ENCODE measurements at regions not wholly inside any gene's neighbourhood (a gene's known extent, or its start where the extent isn't known, plus 50 kb on each side); places are given as distances from the start of the nearest gene placed in this dataset.
"Not testable (repeated sequence)": the region's sequence is repeated elsewhere in the genome, so short reads cannot be mapped to it uniquely, and the experiment has no call there.

GRCh38 chr6:163861627-163862026 lies 447.1 kb downstream of the QKI start:
- no peaks in the 10 kb centered on the region; the same call in 1 of the 2 replicates for H3K27me3 ChIP-seq (replicated peaks; ENCODE audit: control insufficient read depth, insufficient read depth, low read length)

GRCh38 chr6:163860287-163861081 lies 446.0 kb downstream of the QKI start:
- no peak for DNase-seq (ENCODE audit: extremely low read depth, insufficient read length)
- H3K4me3 ChIP-seq (replicated peaks; ENCODE audit: low read depth, low read length), result no peak overlapping the region
- no peaks in the 10 kb centered on the region for H3K36me3 ChIP-seq (ENCODE audit: control insufficient read depth, insufficient read depth, low read length)
- TF ChIP-seq CTCF (IDR thresholded peaks at IDR 0.05; ENCODE audit: insufficient read depth, low read length, poor library complexity, severe bottlenecking), result no peak
- no peaks in the 10 kb centered on the region; the same call in 1 of the 2 replicates for H3K27me3 ChIP-seq (replicated peaks; ENCODE audit: control insufficient read depth, insufficient read depth, low read length)

More at GRCh38 chr6:163861627-163862026, 447.1 kb downstream of the QKI start:
- Histone ChIP-seq H3K4me3 (replicated peaks; ENCODE audit: low read depth, low read length) (no peak overlapping the region), H3K36me3 (ENCODE audit: control insufficient read depth, insufficient read depth, low read length) (no peaks in the 10 kb centered on the region)
- DNase-seq (ENCODE audit: extremely low read depth, insufficient read length), result no peak
- TF ChIP-seq CTCF (IDR thresholded peaks at IDR 0.05; ENCODE audit: insufficient read depth, low read length, poor library complexity, severe bottlenecking), result no peak

- H3K4me3 ChIP-seq (replicated peaks; ENCODE audit: low read depth, low read length); H3K27me3 ChIP-seq (replicated peaks; ENCODE audit: control insufficient read depth, insufficient read depth, low read length); DNase-seq (ENCODE audit: extremely low read depth, insufficient read length); H3K36me3 ChIP-seq (ENCODE audit: control insufficient read depth, insufficient read depth, low read length): not testable (repeated sequence)
Measured at GRCh38 chr6:163858870-163859269, 444.4 kb downstream of the QKI start.

GRCh38 chr6:163857421-163857820 lies 442.9 kb downstream of the QKI start:
- H3K4me3 ChIP-seq (replicated peaks; ENCODE audit: low read depth, low read length), result no peak overlapping the region
- H3K36me3 ChIP-seq (ENCODE audit: control insufficient read depth, insufficient read depth, low read length), result no peaks in the 10 kb centered on the region
- no peak for DNase-seq (ENCODE audit: extremely low read depth, insufficient read length)
- TF ChIP-seq CTCF (IDR thresholded peaks at IDR 0.05; ENCODE audit: insufficient read depth, low read length, poor library complexity, severe bottlenecking), result no peak
- no peaks in the 10 kb centered on the region for H3K27me3 ChIP-seq (replicated peaks; ENCODE audit: control insufficient read depth, insufficient read depth, low read length)

- no peak overlapping the region for H3K4me3 ChIP-seq (replicated peaks; ENCODE audit: low read depth, low read length)
- no peak for TF ChIP-seq CTCF (IDR thresholded peaks at IDR 0.05; ENCODE audit: insufficient read depth, low read length, poor library complexity, severe bottlenecking)
- no peak for DNase-seq (ENCODE audit: extremely low read depth, insufficient read length)
- H3K27me3 ChIP-seq (replicated peaks; ENCODE audit: control insufficient read depth, insufficient read depth, low read length), result no peaks in the 10 kb centered on the region
- no peaks in the 10 kb centered on the region for H3K36me3 ChIP-seq (ENCODE audit: control insufficient read depth, insufficient read depth, low read length)
Measured at GRCh38 chr6:163850874-163851273, 436.4 kb downstream of the QKI start.

- no peak for TF ChIP-seq CTCF (IDR thresholded peaks at IDR 0.05; ENCODE audit: insufficient read depth, low read length, poor library complexity, severe bottlenecking)
- H3K27me3 ChIP-seq (replicated peaks; ENCODE audit: control insufficient read depth, insufficient read depth, low read length), result no peaks in the 10 kb centered on the region
Measured at GRCh38 chr6:163844761-163845160, 430.2 kb downstream of the QKI start.

More at GRCh38 chr6:163844761-163845160, 430.2 kb downstream of the QKI start:
- Histone ChIP-seq H3K4me3 (replicated peaks; ENCODE audit: low read depth, low read length) (no peak overlapping the region), H3K36me3 (ENCODE audit: control insufficient read depth, insufficient read depth, low read length) (no peaks in the 10 kb centered on the region)
- DNase-seq (ENCODE audit: extremely low read depth, insufficient read length), result no peak

All from GM06990 (cell line).